22Rv1 (cell line): ENCODE measurements at regions not wholly inside any gene's neighbourhood (a gene's known extent, or its start where the extent isn't known, plus 50 kb on each side); places are given as distances from the start of the nearest gene placed in this dataset.

ENCODE experiments used
- ZFX ChIP-seq: fragments of 450-650 bp; IDR thresholded peaks from 2 replicates; pipeline ENCODE4 v1.6.1; 2017; ENCODE audit warnings: antibody characterized with exemption, borderline replicate concordance
- TF ChIP-seq, protein P1 (sequence below): fragments of 450-650 bp; IDR thresholded peaks from 2 replicates; pipeline ENCODE4 v1.5.1; 2017; ENCODE audit warnings: mild to moderate bottlenecking

DNA sequence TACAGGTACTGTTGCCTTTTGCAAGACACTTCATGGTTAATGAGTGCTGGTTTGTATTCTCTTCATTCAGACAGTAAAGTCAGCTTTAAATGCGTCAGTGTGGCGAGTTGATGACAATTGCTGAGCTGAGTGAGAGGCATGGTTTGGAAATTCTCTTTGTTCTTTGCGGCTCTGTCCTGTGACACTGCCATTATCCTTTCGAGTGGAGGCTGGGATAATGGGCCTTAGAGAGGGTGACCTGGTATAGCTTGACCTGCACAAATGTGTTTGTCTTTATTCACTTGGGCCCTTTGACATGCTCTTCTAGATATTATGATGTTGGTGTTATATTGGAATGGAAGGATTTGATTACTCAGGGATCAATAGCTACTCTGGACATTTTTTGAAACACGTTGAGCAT lies 208.5 kb upstream of the FAT1 start:
- TF ChIP-seq, protein P1, sequence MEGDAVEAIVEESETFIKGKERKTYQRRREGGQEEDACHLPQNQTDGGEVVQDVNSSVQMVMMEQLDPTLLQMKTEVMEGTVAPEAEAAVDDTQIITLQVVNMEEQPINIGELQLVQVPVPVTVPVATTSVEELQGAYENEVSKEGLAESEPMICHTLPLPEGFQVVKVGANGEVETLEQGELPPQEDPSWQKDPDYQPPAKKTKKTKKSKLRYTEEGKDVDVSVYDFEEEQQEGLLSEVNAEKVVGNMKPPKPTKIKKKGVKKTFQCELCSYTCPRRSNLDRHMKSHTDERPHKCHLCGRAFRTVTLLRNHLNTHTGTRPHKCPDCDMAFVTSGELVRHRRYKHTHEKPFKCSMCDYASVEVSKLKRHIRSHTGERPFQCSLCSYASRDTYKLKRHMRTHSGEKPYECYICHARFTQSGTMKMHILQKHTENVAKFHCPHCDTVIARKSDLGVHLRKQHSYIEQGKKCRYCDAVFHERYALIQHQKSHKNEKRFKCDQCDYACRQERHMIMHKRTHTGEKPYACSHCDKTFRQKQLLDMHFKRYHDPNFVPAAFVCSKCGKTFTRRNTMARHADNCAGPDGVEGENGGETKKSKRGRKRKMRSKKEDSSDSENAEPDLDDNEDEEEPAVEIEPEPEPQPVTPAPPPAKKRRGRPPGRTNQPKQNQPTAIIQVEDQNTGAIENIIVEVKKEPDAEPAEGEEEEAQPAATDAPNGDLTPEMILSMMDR, result no peak
- TF ChIP-seq ZFX, result no peak
